Ectodermal cell (in vitro differentiated cells): ENCODE measurements at regions not wholly inside any gene's neighbourhood (a gene's known extent, or its start where the extent isn't known, plus 50 kb on each side); places are given as distances from the start of the nearest gene placed in this dataset.
"Not testable (repeated sequence)": the region's sequence is repeated elsewhere in the genome, so short reads cannot be mapped to it uniquely, and the experiment has no call there.

Experiments used
- H3K27ac ChIP-seq: 2 replicates; pipeline ENCODE4 v1.7.0; 2013; ENCODE audit warnings: mild to moderate bottlenecking, low read depth, low read length; ENCODE audit not compliant: insufficient read depth, poor library complexity, severe bottlenecking
- H3K27me3 ChIP-seq: 2 replicates; pipeline ENCODE4 v1.7.0; 2013; ENCODE audit warnings: mild to moderate bottlenecking, low read length; ENCODE audit not compliant: insufficient read depth, control insufficient read depth, poor library complexity, severe bottlenecking
- H3K36me3 ChIP-seq: one replicate; pipeline ENCODE4 v1.7.0; 2013; ENCODE audit warnings: low read length; ENCODE audit not compliant: control insufficient read depth, insufficient read depth
- H3K4me1 ChIP-seq: one replicate; pipeline ENCODE4 v1.7.0; 2013; ENCODE audit warnings: low read length; ENCODE audit not compliant: control insufficient read depth, insufficient read depth
- H3K4me3 ChIP-seq: 2 replicates; pipeline ENCODE4 v1.7.0; 2013; ENCODE audit warnings: low read depth, low read length, control low read depth; ENCODE audit not compliant: insufficient read depth
- H3K9me3 ChIP-seq: 2 replicates; pipeline ENCODE4 v1.7.0; 2013; ENCODE audit warnings: mild to moderate bottlenecking, low read length, moderate library complexity; ENCODE audit not compliant: control insufficient read depth
- WGBS, 2 experiments: methylation state at CpG; one replicate each; pipeline ENCODE4 v1.1.7; 2013; ENCODE audit warnings: missing lambda C conversion rate in 2 of 2; 5-methylcytosine and 5-hydroxymethylcytosine counted together

DNA sequence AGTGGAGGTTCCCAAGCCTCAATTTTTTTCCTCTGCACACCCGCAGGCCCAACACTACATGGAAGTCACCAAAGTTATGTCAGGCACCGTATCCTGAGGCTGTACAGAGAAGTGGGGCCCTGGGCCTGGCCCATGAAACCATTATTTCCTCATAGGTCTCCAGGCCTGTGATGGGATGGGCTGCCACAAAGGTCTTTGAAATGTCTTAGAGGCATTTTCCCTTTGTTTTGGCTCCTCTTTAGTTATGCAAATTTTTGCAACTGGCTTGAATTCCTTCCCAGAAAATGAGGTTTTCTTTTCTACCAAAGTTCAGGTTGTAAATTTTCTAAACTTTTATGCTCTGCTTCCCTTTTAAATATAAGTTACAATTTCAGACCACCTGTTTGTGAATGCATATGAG lies 365.2 kb downstream of the HGF start:
- WGBS, 2 experiments, result 95 to 97% methylated on average over 2 of the region's 2 CpGs
- Histone ChIP-seq H3K4me1 (no peaks in the 10 kb centered on the region), H3K27ac (no peak overlapping the region), H3K27me3 (no peaks in the 10 kb centered on the region), H3K4me3 (no peak overlapping the region), H3K36me3 (no peaks in the 10 kb centered on the region), H3K9me3 (no peaks in the 10 kb centered on the region)

DNA sequence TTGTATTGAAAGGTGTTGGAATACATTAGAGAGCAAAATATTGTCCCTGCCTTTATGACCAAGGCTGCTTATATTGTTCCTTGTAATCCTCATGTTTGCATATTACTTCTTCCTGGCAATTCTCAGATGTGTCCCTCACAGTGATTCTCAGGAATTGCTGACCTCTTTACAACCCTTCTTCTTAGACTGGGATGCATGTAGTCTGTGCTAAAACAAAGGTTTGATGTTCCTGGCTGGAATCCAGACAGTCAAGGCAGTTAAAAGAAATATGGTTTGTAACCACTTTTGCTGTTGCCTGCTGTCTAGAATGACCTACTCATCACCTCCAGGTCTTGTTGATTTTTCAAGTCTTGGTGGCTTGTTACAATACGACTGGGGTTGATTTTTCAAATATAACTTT lies 367.6 kb downstream of the HGF start:
- 100% methylated on average over 1 of the region's 1 CpG for WGBS, 2 experiments
- H3K27ac ChIP-seq, result no peak overlapping the region
- H3K27me3 ChIP-seq, result no peaks in the 10 kb centered on the region
- no peaks in the 10 kb centered on the region for H3K4me1 ChIP-seq
- H3K9me3 ChIP-seq, result no peaks in the 10 kb centered on the region
- H3K4me3 ChIP-seq, result no peak overlapping the region
- H3K36me3 ChIP-seq, result no peaks in the 10 kb centered on the region

DNA sequence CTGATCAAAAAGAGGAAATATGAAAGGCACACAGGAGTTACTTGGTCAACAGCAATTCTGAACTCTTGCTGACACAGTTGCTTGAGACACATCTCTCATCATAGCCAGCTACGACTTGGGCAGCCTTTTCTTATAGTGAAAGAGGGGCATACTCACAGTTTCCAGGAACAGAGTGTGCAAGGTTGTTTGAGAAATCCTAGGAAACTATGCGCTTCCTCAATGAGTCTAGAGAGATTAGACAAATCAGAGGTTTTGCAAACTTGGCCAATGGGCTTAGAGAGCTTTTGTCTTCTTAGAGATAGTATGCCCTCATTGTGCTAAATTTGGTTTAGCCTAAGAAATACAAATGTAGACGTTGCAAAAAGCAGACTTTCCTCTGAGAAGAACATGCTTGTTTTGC lies 370.4 kb downstream of the HGF start:
- Histone ChIP-seq H3K36me3 (no peaks in the 10 kb centered on the region), H3K27ac (no peak overlapping the region), H3K4me1 (no peaks in the 10 kb centered on the region), H3K4me3 (no peak overlapping the region), H3K27me3 (no peaks in the 10 kb centered on the region), H3K9me3 (no peaks in the 10 kb centered on the region)
- 75 to 83% methylated on average over 3 of the region's 3 CpGs for WGBS, 2 experiments

GRCh38 chr7:81394029-81394428 lies 375.8 kb downstream of the HGF start:
- H3K9me3 ChIP-seq, result no peaks in the 10 kb centered on the region
- no peaks in the 10 kb centered on the region for H3K36me3 ChIP-seq
- no peak overlapping the region for H3K27ac ChIP-seq
- 100% methylated on average over 1 of the region's 2 CpGs; no CpG with 5 or more reads in 1 of the 2 experiments for WGBS, 2 experiments
- H3K27me3 ChIP-seq, result no peaks in the 10 kb centered on the region
- no peak overlapping the region for H3K4me3 ChIP-seq
- no peaks in the 10 kb centered on the region for H3K4me1 ChIP-seq

DNA sequence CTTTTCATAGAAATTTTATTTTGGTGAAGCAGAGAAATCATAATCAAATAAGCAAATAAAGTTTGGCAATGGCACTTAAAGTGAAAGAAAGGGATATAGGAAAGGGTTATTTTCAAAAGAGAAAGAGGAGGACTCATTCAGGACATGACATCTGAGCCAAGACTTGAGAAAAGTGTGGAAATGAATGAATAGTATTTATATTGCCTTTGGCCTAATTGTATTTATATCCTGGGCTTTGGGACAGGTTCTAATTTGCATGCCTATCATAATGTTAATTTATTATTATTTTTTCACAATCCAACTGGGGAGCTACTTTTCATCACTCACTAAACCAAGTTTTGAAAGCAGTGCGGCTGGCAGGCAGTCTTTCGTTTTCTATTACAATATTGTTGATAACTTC lies 376.8 kb downstream of the HGF start:
- WGBS, 2 experiments, result 92 to 93% methylated on average over 2 of the region's 2 CpGs
- Histone ChIP-seq H3K27me3 (no peaks in the 10 kb centered on the region), H3K27ac (no peak overlapping the region), H3K4me1 (no peaks in the 10 kb centered on the region), H3K9me3 (no peaks in the 10 kb centered on the region), H3K4me3 (no peak overlapping the region), H3K36me3 (no peaks in the 10 kb centered on the region)

- no peak overlapping the region for H3K4me3 ChIP-seq
- H3K27ac ChIP-seq, result no peak overlapping the region
- no CpG with 5 or more reads among the region's 1 CpG for WGBS, 2 experiments
- H3K27me3 ChIP-seq, result no peaks in the 10 kb centered on the region
- no peaks in the 10 kb centered on the region for H3K36me3 ChIP-seq
- no peaks in the 10 kb centered on the region for H3K9me3 ChIP-seq
- H3K4me1 ChIP-seq, result no peaks in the 10 kb centered on the region
Measured at GRCh38 chr7:81385370-81385769, 384.5 kb downstream of the HGF start.

DNA sequence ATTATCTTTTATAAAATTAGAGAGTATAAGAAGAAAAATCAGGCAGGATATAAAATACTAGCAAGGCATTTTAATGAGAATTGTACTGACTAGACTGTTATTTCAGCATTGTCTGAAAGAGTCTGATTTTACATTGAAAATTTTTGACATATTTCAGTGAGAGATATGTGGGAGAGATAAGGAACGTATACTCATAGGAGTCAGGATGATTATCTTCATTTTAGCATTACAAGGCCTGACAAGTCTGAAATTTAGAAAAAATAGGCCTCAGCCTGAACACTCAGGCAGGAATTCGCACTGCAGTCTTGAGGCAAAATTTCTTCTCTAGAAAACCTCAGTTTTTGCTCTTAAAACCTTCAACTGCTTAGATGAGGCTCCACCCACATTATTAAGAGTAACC lies 386.0 kb downstream of the HGF start:
- Histone ChIP-seq H3K4me3 (no peak overlapping the region), H3K4me1 (no peaks in the 10 kb centered on the region), H3K36me3 (no peaks in the 10 kb centered on the region), H3K9me3 (no peaks in the 10 kb centered on the region), H3K27me3 (no peaks in the 10 kb centered on the region), H3K27ac (no peak overlapping the region)
- WGBS, 2 experiments, result 92 to 97% methylated on average over 2 of the region's 2 CpGs

DNA sequence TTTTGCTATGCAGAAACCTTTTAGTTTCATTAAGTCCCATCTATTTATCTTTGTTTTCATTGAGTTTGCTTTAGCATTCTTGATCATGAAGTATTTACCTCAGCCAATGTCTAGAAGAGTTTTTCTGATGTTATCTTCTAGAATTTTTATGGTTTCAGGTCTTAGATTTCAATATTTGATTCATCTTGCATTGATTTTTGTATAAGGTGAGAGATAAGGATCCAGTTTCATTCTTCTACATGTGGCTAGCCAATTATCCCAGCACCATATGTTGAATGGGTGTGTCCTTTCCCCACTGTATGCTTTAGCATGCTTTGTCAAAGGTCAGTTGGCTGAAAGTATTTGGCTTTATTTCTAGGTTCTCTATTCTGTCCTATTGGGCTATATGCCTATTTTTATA lies 395.2 kb downstream of the HGF start:
- H3K27me3 ChIP-seq, H3K9me3 ChIP-seq, H3K36me3 ChIP-seq, H3K4me1 ChIP-seq, H3K4me3 ChIP-seq, H3K27ac ChIP-seq: not testable (repeated sequence)

GRCh38 chr7:81370822-81371221 lies 399.0 kb downstream of the HGF start:
- Histone ChIP-seq H3K27me3 (no peaks in the 10 kb centered on the region), H3K27ac (no peak overlapping the region), H3K4me3 (no peak overlapping the region), H3K4me1 (no peaks in the 10 kb centered on the region), H3K9me3 (no peaks in the 10 kb centered on the region), H3K36me3 (no peaks in the 10 kb centered on the region)
- WGBS, 2 experiments, result 86 to 100% methylated on average over 1 of the region's 1 CpG

DNA sequence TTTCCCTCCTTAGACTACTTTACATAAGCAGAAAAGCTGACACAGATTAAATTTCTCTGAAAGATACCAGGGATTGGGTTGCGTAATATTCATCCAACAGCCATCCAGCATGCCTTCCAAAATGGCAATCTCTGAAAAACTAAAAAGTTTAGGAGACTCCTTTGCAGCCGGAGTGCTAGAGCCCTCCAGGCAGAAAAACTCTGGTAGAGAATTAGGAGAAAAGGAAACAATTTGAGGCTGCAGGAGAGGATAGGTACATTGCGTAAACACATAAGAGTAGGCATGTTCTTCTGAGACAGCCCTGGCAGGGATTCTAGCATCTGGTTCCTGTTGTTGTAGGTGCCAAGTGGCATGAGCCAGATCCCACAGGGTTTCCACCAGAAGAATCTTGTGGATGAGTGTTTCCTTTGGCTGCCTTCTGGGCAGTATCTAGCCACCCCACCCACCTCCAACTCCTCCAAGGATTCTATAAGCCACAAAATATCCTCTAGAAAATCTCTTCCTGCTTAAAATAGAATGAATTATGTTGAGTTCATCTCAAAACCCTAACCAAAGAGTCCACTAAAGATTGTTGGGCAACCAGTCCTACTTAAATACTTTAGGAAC lies 402.4 kb downstream of the HGF start:
- WGBS, 2 experiments, result 94 to 97% methylated on average over 3 of the region's 3 CpGs
- H3K4me1 ChIP-seq, result no peaks in the 10 kb centered on the region
- H3K4me3 ChIP-seq, result no peak overlapping the region
- H3K9me3 ChIP-seq, result no peaks in the 10 kb centered on the region
- no peaks in the 10 kb centered on the region for H3K27me3 ChIP-seq
- H3K27ac ChIP-seq, result no peak overlapping the region
- H3K36me3 ChIP-seq, result no peaks in the 10 kb centered on the region

- no peaks in the 10 kb centered on the region for H3K9me3 ChIP-seq
- no peaks in the 10 kb centered on the region for H3K36me3 ChIP-seq
- no peaks in the 10 kb centered on the region for H3K4me1 ChIP-seq
- no peak overlapping the region for H3K4me3 ChIP-seq
- no peaks in the 10 kb centered on the region for H3K27me3 ChIP-seq
- no peak overlapping the region for H3K27ac ChIP-seq
Measured at GRCh38 chr7:81366546-81366945, 403.3 kb downstream of the HGF start.
